Stimulated activated naive CD8-positive, alpha-beta T cell treated with anti-CD3 and anti-CD28 coated beads, Interleukin-15, amount 100 ng/mL, for 72 hours (primary cell): ENCODE measurements at regions not wholly inside any gene's neighbourhood (a gene's known extent, or its start where the extent isn't known, plus 50 kb on each side); places are given as distances from the start of the nearest gene placed in this dataset.
A peak's percentile ranks its signal among the peaks of the same experiment; 100 is the strongest.

ENCODE experiments used
- ATAC-seq: fragments of 150-1000 bp; cut with Tn5 transposase; 2 replicates; pipeline ENCODE4 v1.10.0; 2021; ENCODE audit warnings: mild to moderate bottlenecking, moderate library complexity
- DNase-seq, 2 donors: peaks; one replicate each; pipeline ENCODE4 v3.0.0; 2021 to 2022
- H3K27ac Mint-ChIP-seq, 2 donors: one replicate each; pipeline ENCODE4 v1.8.0; 2022; ENCODE audit warnings: mild to moderate bottlenecking in 2 of 2, mixed read lengths in 2 of 2, moderate library complexity in 2 of 2
- H3K27me3 Mint-ChIP-seq: one replicate; pipeline ENCODE4 v1.8.0; 2022; ENCODE audit warnings: mixed read lengths
- H3K4me1 Mint-ChIP-seq: one replicate; pipeline ENCODE4 v1.8.0; 2022; ENCODE audit warnings: mild to moderate bottlenecking, mixed read lengths
- H3K4me3 Mint-ChIP-seq, 2 donors: one replicate each; pipeline ENCODE4 v1.8.0; 2022; ENCODE audit warnings: mild to moderate bottlenecking in 2 of 2, mixed read lengths in 2 of 2, moderate library complexity in 1 of 2
- H3K9me3 Mint-ChIP-seq, 2 donors: one replicate each; pipeline ENCODE4 v1.8.0; 2022; ENCODE audit warnings: mixed read lengths in 2 of 2

DNA sequence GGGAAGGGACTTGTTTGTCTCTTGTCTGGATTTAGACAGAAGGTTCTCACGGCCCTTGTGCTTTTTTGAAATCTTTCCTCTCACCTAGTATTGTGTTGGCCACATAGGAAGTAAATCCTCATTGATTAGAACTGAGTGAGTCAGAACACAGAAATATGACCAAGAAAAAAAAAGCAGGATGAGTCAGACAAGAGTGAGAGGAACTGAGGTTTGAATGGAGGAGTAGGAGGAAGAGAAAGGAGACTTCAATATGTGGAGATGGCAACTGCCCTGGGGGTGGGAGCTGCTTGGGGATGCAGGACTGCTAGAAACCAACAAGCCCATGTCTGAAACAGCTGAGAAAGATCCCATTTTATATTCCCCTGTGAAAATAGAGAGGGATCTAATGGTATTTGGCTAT, 194.1 kb upstream of the ZBTB20 start:
- H3K27ac Mint-ChIP-seq, result no peak overlapping the region
- DNase-seq (no peak), ATAC-seq (peak; percentile 72)
- H3K4me3 Mint-ChIP-seq, result no peak overlapping the region
- H3K9me3 Mint-ChIP-seq, result no peaks in the 10 kb centered on the region
- H3K27me3 Mint-ChIP-seq, result no peaks in the 10 kb centered on the region
- H3K4me1 Mint-ChIP-seq, result peaks cover 6% of the 10 kb centered on the region

- no peaks in the 10 kb centered on the region for H3K27me3 Mint-ChIP-seq
- H3K4me1 Mint-ChIP-seq, result no peaks in the 10 kb centered on the region
These were observed 200.6 kb upstream of the ZBTB20 start for GRCh38 chr3:115347737-115348136.

GRCh38 chr3:115348412-115348811, 201.3 kb upstream of the ZBTB20 start:
- Mint-ChIP-seq H3K9me3 (peaks cover 6 to 10% of the 10 kb centered on the region in 2 donors), H3K27me3 (no peaks in the 10 kb centered on the region), H3K4me1 (no peaks in the 10 kb centered on the region)

More at GRCh38 chr3:115347737-115348136, 200.6 kb upstream of the ZBTB20 start:
- no peak for DNase-seq
- Mint-ChIP-seq H3K4me3 (no peak overlapping the region), H3K27ac (no peak overlapping the region), H3K9me3 (peaks cover 3 to 6% of the 10 kb centered on the region in 2 donors)
- ATAC-seq, result no peak

GRCh38 chr3:115348951-115349745, 202.1 kb upstream of the ZBTB20 start:
- DNase-seq (no peak), ATAC-seq (no peak)
- Mint-ChIP-seq H3K4me3 (no peak overlapping the region), H3K4me1 (no peaks in the 10 kb centered on the region), H3K27ac (no peak overlapping the region), H3K9me3 (peaks cover 6 to 11% of the 10 kb centered on the region in 2 donors), H3K27me3 (no peaks in the 10 kb centered on the region)

More at GRCh38 chr3:115348412-115348811, 201.3 kb upstream of the ZBTB20 start:
- no peak for ATAC-seq
- Mint-ChIP-seq H3K27ac (no peak overlapping the region), H3K4me3 (no peak overlapping the region)
- no peak for DNase-seq

DNA sequence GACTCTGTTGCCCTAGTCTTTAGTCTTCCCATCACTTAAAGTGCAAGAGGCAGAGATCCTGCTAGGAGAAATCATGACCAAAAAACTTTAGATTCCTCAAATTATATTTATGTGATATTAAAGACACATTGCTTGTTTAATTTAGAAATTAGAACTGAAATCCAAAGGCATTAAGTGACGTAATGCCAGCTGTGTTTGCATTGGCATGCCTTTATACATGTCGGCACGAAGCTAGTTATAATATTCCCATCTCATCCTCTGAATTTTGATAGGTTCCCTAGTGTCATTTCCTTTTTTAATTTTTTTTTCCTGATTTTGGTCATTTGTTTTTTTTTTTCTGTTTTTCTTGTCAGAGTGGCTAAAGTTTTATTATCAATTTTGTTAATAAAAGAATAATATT, 203.5 kb upstream of the ZBTB20 start:
- ATAC-seq (no peak), DNase-seq (no peak)
- Mint-ChIP-seq H3K27me3 (no peaks in the 10 kb centered on the region), H3K4me3 (no peak overlapping the region), H3K9me3 (peaks cover 6 to 11% of the 10 kb centered on the region in 2 donors), H3K27ac (no peak overlapping the region), H3K4me1 (no peaks in the 10 kb centered on the region)

DNA sequence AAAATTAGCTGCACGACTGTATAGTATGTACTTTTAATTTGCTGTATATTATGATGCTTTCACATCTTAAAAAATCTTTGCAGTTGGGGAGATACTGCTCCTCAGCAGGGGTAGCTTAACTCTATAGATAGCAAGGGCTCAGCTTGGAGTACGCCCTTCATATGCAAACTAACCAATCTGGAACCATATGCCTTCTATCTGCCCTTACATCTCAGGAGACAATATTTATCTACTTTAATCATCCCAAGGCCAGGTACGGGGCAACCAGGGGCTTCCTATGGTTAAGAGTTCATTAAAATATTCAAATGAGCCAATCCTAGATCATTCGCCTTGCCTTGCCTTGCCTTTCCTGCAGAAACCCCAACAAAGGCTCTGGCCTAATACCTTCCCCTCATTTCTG, 204.1 kb upstream of the ZBTB20 start:
- Mint-ChIP-seq H3K27me3 (no peaks in the 10 kb centered on the region), H3K9me3 (peaks cover 6 to 11% of the 10 kb centered on the region in 2 donors), H3K27ac (no peak overlapping the region), H3K4me3 (no peak overlapping the region), H3K4me1 (no peaks in the 10 kb centered on the region)
- DNase-seq (no peak), ATAC-seq (no peak)

GRCh38 chr3:115354010-115354409, 206.9 kb upstream of the ZBTB20 start:
- ATAC-seq, result no peak
- DNase-seq, result no peak
- Mint-ChIP-seq H3K27me3 (no peaks in the 10 kb centered on the region), H3K27ac (no peak overlapping the region), H3K9me3 (peaks cover 6 to 11% of the 10 kb centered on the region in 2 donors), H3K4me1 (no peaks in the 10 kb centered on the region), H3K4me3 (no peak overlapping the region)

DNA sequence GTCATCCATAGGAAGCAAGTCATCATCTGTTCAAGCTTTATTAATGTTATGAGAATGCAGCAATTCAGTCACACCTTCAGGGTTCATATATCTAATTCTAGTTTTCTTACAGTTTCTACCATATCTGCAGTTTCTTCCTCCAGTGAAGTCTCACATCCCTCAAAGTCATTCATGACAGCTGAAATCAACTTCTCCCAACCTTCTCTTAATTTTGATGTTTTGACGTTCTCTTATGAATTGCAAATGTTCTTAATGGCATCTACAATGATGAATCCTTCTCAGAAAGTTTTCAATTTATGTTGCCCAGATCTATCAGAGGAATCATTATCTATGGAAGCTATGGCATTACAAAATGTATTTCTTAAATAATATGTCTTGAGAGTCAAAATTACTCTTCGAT, 210.4 kb upstream of the ZBTB20 start:
- peaks cover 8% of the 10 kb centered on the region for H3K4me1 Mint-ChIP-seq
- no peak overlapping the region for H3K27ac Mint-ChIP-seq
- no peak for DNase-seq
- no peak for ATAC-seq
- H3K27me3 Mint-ChIP-seq, result no peaks in the 10 kb centered on the region
- no peak overlapping the region for H3K4me3 Mint-ChIP-seq
- peaks cover 2 to 11% of the 10 kb centered on the region in 2 donors for H3K9me3 Mint-ChIP-seq

DNA sequence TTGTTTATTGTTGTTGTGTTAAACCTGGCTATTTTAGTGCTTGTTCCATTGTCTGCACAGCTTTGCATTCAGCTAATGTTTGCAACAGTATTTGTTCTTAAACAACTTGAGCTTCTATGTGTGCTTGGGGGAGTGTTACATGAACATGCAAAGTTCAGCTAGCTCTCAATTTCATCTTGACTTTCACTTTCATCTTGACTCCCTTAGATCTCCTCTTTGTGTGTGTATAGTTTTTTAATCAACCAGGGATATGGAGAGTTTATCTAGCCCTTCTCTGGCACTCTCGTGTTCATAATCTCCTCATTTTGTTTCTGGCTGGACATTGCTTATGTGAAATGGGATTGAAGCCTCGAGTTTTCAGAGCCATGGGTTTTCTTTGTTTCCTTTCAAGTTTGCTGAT, 212.4 kb upstream of the ZBTB20 start:
- DNase-seq, result no peak
- H3K27ac Mint-ChIP-seq, result no peak overlapping the region
- H3K27me3 Mint-ChIP-seq, result no peaks in the 10 kb centered on the region

GRCh38 chr3:115361806-115362205, 214.7 kb upstream of the ZBTB20 start:
- H3K27ac Mint-ChIP-seq, result no peak overlapping the region
- peaks cover 8% of the 10 kb centered on the region for H3K4me1 Mint-ChIP-seq
- no peak overlapping the region for H3K4me3 Mint-ChIP-seq
- ATAC-seq, result no peak
- no peak for DNase-seq
- H3K27me3 Mint-ChIP-seq, result no peaks in the 10 kb centered on the region
- H3K9me3 Mint-ChIP-seq, result peaks cover 15 to 24% of the 10 kb centered on the region in 2 donors

More for the DNA sequence above, 212.4 kb upstream of the ZBTB20 start:
- peaks cover 4 to 5% of the 10 kb centered on the region in 2 donors for H3K9me3 Mint-ChIP-seq
- ATAC-seq, result peak; percentile 56
- H3K4me1 Mint-ChIP-seq, result peaks cover 8% of the 10 kb centered on the region
- H3K4me3 Mint-ChIP-seq, result peak overlapping the region in 1 of 2 donors; percentile 22

DNA sequence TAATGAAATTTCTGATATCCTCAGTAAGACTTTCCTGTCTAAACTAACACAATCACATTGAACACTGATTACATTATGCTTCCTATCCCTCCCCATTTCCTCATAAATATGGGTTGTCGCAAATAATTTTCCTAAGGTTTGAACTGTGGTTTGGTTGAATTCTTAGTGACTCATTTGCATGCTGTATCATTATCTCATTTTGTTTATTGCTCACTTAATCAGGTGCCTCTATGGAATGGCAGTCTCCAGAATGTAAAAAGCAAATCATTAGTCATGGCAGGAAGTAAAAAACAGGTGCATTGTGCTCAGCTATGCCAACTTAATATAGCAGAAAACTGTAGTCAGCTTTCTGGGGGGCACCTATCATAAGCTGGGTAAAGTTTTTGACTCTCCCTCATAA, 216.0 kb upstream of the ZBTB20 start:
- no peak for ATAC-seq
- Mint-ChIP-seq H3K27ac (no peak overlapping the region), H3K4me1 (peaks cover 8% of the 10 kb centered on the region), H3K27me3 (no peaks in the 10 kb centered on the region), H3K9me3 (peaks cover 15 to 27% of the 10 kb centered on the region in 2 donors), H3K4me3 (no peak overlapping the region)
- no peak for DNase-seq

DNA sequence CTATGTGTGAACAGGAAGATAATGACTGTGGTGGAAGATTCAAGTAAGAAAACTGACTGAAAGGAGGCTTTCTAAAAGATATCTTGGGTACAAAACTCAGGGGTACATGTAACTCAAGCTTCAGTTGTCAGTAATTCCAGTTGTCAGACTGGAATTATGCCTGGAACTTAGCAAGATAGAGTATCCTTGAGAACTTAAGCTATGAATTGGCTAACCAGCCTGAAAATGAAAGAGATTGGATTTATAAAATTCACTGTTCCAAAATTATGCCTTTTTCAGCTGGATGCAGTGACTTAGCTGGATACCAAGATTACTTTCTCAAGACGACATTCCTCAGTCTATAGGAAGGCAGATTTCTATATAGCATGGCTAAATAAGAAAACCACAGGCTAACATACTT, 221.9 kb upstream of the ZBTB20 start:
- ATAC-seq, result no peak
- no peaks in the 10 kb centered on the region for H3K27me3 Mint-ChIP-seq
- DNase-seq, result no peak
- H3K9me3 Mint-ChIP-seq, result peaks cover 15 to 27% of the 10 kb centered on the region in 2 donors
- H3K27ac Mint-ChIP-seq, result no peak overlapping the region
- no peaks in the 10 kb centered on the region for H3K4me1 Mint-ChIP-seq
- no peak overlapping the region for H3K4me3 Mint-ChIP-seq

- DNase-seq, result no peak
- H3K27ac Mint-ChIP-seq, result no peak overlapping the region
- no peak overlapping the region for H3K4me3 Mint-ChIP-seq
- no peak for ATAC-seq
- no peaks in the 10 kb centered on the region for H3K27me3 Mint-ChIP-seq
- H3K4me1 Mint-ChIP-seq, result no peaks in the 10 kb centered on the region
- H3K9me3 Mint-ChIP-seq, result no peaks in the 10 kb centered on the region
These were observed 228.3 kb upstream of the ZBTB20 start for GRCh38 chr3:115375362-115375761.

- ATAC-seq, result no peak
- no peaks in the 10 kb centered on the region for H3K9me3 Mint-ChIP-seq
- DNase-seq, result no peak
- no peak overlapping the region for H3K27ac Mint-ChIP-seq
- H3K4me3 Mint-ChIP-seq, result no peak overlapping the region
- H3K4me1 Mint-ChIP-seq, result no peaks in the 10 kb centered on the region
- no peaks in the 10 kb centered on the region for H3K27me3 Mint-ChIP-seq
These were observed 233.9 kb upstream of the ZBTB20 start for GRCh38 chr3:115380883-115381572.

DNA sequence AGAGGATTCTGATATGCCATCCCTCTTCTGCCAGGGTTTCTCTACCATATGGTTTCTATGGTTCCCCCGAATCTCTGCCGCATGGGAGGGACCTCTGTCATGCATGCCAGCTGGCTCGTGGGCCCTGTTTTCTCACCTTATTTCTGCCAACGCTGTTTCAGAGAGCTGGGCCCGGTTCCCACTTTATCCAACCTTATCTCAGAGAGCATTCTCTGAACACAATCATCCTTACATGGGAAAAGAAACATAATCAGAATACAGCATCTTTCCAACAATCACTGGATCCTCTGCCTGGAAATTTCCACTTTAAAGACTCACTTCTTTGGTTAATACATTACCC, 234.5 kb upstream of the ZBTB20 start:
- DNase-seq, result no peak
- no peak overlapping the region for H3K4me3 Mint-ChIP-seq
- no peak overlapping the region for H3K27ac Mint-ChIP-seq
- H3K4me1 Mint-ChIP-seq, result no peaks in the 10 kb centered on the region
- H3K27me3 Mint-ChIP-seq, result no peaks in the 10 kb centered on the region
- ATAC-seq, result no peak
- H3K9me3 Mint-ChIP-seq, result no peaks in the 10 kb centered on the region

GRCh38 chr3:115381931-115382330, 234.8 kb upstream of the ZBTB20 start:
- Mint-ChIP-seq H3K4me1 (no peaks in the 10 kb centered on the region), H3K27me3 (no peaks in the 10 kb centered on the region), H3K27ac (no peak overlapping the region), H3K9me3 (no peaks in the 10 kb centered on the region), H3K4me3 (no peak overlapping the region)
- no peak for ATAC-seq
- DNase-seq, result no peak
